ENCODE measurements at regions not wholly inside any gene's neighbourhood (a gene's known extent, or its start where the extent isn't known, plus 50 kb on each side); places are given as distances from the start of the nearest gene placed in this dataset.

DNA sequence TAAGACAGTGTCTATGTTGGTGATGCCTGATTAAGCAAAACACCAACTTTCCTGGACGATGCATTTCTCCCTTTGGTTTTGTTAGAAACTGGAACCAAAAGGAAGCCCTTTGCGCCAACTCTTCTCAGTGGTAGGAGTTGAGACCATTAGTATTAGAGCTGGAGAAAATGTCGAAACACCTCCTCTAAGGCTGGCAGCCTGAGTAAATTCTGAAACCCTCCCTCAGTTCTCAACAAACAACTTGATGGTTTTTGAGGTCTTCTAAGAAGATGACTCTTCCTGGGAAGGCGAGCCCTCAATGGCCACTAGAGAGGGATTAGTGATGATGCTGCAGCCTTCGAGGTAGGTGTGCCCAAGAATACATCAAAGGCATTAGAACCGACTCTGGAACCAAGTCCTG is 78.4 kb upstream of the CCN6 start:
- no peaks in the 10 kb centered on the region for H3K36me3 ChIP-seq (ENCODE audit: control insufficient read depth in 2 of 2, insufficient read depth in 2 of 2, low read length in 2 of 2)
- no peak overlapping the region for H3K27ac ChIP-seq (ENCODE audit: low read length)
- no peaks in the 10 kb centered on the region for H3K9me3 ChIP-seq (ENCODE audit: control insufficient read depth in 2 of 2, low read length in 2 of 2)
- H3K9ac ChIP-seq (ENCODE audit: low read length in 2 of 2) = no peak overlapping the region
- no peaks in the 10 kb centered on the region for H3K4me1 ChIP-seq (ENCODE audit: control insufficient read depth, insufficient read depth, low read length)
- H3K4me3 ChIP-seq (ENCODE audit: low read length in 2 of 2) = no peak overlapping the region
- peaks cover 0 to 3% of the 10 kb centered on the region in 2 donors for H3K27me3 ChIP-seq (ENCODE audit: control insufficient read depth in 1 of 2, insufficient read depth in 2 of 2, low read length in 2 of 2)

DNA sequence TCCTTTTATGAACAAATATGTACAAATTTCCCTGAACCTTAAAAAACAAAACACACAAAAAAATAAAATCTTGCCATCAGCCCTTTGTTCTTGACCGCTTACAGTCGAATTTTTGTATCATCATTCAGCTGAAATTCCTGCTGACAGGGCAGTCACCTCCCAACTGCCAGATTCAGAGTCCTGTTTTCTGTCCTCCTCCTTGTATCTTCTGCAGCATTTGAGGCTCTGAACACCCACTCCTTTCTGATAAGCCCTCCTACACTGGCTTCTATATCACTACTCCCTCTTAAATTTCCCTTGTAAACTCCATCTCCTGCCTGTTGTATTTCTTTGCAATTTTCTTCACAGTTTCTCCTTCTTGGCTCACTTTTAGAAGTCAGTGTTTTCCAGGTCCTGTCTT is 77.8 kb upstream of the CCN6 start:
- H3K9ac ChIP-seq (ENCODE audit: low read length in 2 of 2) = no peak overlapping the region
- H3K36me3 ChIP-seq (ENCODE audit: control insufficient read depth in 2 of 2, insufficient read depth in 2 of 2, low read length in 2 of 2) = no peaks in the 10 kb centered on the region
- no peak overlapping the region for H3K4me3 ChIP-seq (ENCODE audit: low read length in 2 of 2)
- no peak overlapping the region for H3K27ac ChIP-seq (ENCODE audit: low read length)
- H3K9me3 ChIP-seq (ENCODE audit: control insufficient read depth in 2 of 2, low read length in 2 of 2) = no peaks in the 10 kb centered on the region
- peaks cover 0 to 3% of the 10 kb centered on the region in 2 donors for H3K27me3 ChIP-seq (ENCODE audit: control insufficient read depth in 1 of 2, insufficient read depth in 2 of 2, low read length in 2 of 2)
- H3K4me1 ChIP-seq (ENCODE audit: control insufficient read depth, insufficient read depth, low read length) = no peaks in the 10 kb centered on the region

DNA sequence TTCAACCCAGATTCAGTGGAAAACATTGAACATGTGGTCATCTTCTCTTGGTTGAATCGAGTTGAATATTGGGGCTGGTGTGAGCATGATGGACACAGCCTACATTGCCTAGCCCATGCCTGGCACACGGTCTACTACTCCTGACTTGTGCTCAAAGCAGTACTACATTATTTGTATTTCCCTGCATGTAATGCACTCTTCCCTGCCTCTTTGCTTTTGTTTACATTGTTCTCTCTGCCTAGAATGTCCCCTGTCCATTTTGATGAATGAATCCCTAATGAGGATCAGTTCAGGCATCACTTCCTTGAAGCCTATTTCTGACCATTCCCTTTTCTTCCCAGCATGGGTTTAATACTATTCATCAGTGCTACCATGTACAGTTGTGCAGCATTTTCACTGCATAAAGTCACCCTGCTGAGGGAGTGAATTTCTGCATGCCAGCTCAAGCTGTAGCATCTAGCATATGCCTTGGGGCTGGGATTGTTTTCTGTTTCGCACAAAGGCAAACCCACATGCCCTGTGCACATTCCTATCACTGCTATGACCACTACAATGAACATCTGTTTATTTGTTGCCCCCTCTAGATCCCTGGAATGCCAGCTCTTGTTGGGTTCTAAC is 75.3 kb upstream of the CCN6 start:
- H3K4me1 ChIP-seq (ENCODE audit: control insufficient read depth, insufficient read depth, low read length) = no peaks in the 10 kb centered on the region
- H3K27ac ChIP-seq (ENCODE audit: low read length) = no peak overlapping the region
- no peak overlapping the region for H3K9ac ChIP-seq (ENCODE audit: low read length in 2 of 2)
- H3K4me3 ChIP-seq (ENCODE audit: low read length in 2 of 2) = no peak overlapping the region
- no peaks in the 10 kb centered on the region for H3K36me3 ChIP-seq (ENCODE audit: control insufficient read depth in 2 of 2, insufficient read depth in 2 of 2, low read length in 2 of 2)
- no peaks in the 10 kb centered on the region for H3K9me3 ChIP-seq (ENCODE audit: control insufficient read depth in 2 of 2, low read length in 2 of 2)
- H3K27me3 ChIP-seq (ENCODE audit: control insufficient read depth in 1 of 2, insufficient read depth in 2 of 2, low read length in 2 of 2) = peaks cover 0 to 3% of the 10 kb centered on the region in 2 donors

DNA sequence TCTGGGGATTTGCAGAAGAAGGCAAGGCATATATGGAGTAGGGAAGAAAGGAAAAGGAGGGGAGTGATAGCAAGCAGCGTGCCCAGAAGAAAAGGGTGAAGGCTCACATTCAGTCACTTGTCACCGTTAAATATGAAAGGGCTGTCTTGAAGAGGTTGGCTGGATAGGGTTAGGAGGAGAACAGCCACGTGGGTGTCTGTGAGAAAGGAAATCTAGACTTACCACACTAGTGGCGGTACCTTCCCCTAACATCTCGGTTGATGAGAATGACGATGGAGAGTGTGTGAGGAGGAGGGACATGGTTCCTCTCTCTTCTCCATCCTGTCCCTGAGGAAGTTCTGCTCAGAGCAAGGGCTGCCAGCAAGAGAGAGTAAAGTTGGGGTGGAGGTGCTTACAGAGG is 74.3 kb upstream of the CCN6 start:
- no peaks in the 10 kb centered on the region for H3K4me1 ChIP-seq (ENCODE audit: control insufficient read depth, insufficient read depth, low read length)
- no peaks in the 10 kb centered on the region for H3K9me3 ChIP-seq (ENCODE audit: control insufficient read depth in 2 of 2, low read length in 2 of 2)
- H3K27ac ChIP-seq (ENCODE audit: low read length) = no peak overlapping the region
- H3K36me3 ChIP-seq (ENCODE audit: control insufficient read depth in 2 of 2, insufficient read depth in 2 of 2, low read length in 2 of 2) = no peaks in the 10 kb centered on the region
- H3K9ac ChIP-seq (ENCODE audit: low read length in 2 of 2) = no peak overlapping the region
- H3K27me3 ChIP-seq (ENCODE audit: control insufficient read depth in 1 of 2, insufficient read depth in 2 of 2, low read length in 2 of 2) = peaks cover 0 to 3% of the 10 kb centered on the region in 2 donors
- no peak overlapping the region for H3K4me3 ChIP-seq (ENCODE audit: low read length in 2 of 2)

DNA sequence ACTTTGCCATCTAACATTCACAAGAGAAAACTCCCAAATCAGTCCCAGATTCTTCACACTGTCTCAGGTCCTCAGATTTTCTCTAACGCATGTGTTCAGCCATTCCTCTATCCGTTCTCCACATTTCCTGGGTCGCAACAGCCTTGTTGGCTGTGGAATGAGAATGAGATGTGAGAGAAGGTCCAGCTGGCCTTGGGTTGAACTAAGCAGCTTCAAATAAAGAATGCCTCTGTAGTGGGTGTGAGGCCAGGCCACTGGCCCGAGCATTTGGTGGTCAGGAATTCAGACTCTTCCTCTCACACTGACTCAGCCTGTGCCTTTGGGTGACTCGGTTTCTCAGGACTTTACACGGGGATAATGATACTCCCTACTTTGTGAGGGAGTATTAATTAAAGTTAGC is 73.8 kb upstream of the CCN6 start:
- H3K4me3 ChIP-seq (ENCODE audit: low read length in 2 of 2) = no peak overlapping the region

DNA sequence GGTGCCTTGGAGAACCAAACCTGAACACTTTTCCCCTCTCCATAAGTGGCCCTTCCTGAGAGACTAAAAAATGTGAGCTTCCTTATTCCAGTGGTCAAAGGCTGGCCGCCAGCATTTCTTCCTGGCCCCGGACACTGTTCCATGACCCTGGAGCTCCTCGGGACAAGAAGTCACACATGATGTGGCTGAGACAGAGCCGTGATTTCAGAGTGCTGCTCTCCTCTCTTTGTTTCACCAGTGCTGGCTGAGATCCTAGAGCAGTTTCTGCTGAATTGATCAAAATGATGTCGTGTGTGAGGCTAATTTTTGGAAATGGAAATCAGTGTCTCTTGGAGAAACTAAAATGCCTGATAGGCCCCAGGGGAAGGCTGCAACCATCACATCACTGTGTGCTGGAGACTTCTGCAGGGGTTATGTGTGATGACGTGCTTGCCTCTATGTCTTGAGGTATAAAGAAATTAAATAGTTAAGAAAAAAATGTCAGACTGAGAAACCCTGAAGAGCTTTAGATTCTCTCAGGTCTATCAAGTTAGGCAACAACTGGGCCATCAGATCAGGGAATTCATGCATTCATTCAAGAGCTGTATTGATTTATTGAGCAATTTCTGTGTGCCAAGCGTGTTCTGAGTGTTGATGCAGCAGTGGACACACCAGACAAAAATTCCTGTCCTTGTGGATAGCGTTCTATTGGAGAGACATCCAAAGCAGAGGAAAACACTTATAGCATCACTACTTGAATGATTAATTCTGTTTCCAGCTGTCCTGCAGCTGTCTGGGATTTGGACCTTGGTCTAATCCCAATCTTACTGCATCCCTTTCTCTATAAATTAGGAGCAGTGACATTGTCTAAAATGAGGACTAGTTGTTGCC is 72.7 kb upstream of the CCN6 start:
- Histone ChIP-seq H3K27ac (ENCODE audit: low read length) (no peak overlapping the region), H3K36me3 (ENCODE audit: control insufficient read depth in 2 of 2, insufficient read depth in 2 of 2, low read length in 2 of 2) (no peaks in the 10 kb centered on the region), H3K4me3 (ENCODE audit: low read length in 2 of 2) (no peak overlapping the region), H3K4me1 (ENCODE audit: control insufficient read depth, insufficient read depth, low read length) (no peaks in the 10 kb centered on the region), H3K27me3 (ENCODE audit: control insufficient read depth in 1 of 2, insufficient read depth in 2 of 2, low read length in 2 of 2) (peaks cover 0 to 3% of the 10 kb centered on the region in 2 donors), H3K9ac (ENCODE audit: low read length in 2 of 2) (no peak overlapping the region), H3K9me3 (ENCODE audit: control insufficient read depth in 2 of 2, low read length in 2 of 2) (no peaks in the 10 kb centered on the region)

More for the DNA sequence above, 73.8 kb upstream of the CCN6 start:
- no peaks in the 10 kb centered on the region for H3K36me3 ChIP-seq (ENCODE audit: control insufficient read depth in 2 of 2, insufficient read depth in 2 of 2, low read length in 2 of 2)
- no peak overlapping the region for H3K27ac ChIP-seq (ENCODE audit: low read length)
- peaks cover 0 to 3% of the 10 kb centered on the region in 2 donors for H3K27me3 ChIP-seq (ENCODE audit: control insufficient read depth in 1 of 2, insufficient read depth in 2 of 2, low read length in 2 of 2)
- no peak overlapping the region for H3K9ac ChIP-seq (ENCODE audit: low read length in 2 of 2)
- no peaks in the 10 kb centered on the region for H3K4me1 ChIP-seq (ENCODE audit: control insufficient read depth, insufficient read depth, low read length)
- H3K9me3 ChIP-seq (ENCODE audit: control insufficient read depth in 2 of 2, low read length in 2 of 2) = no peaks in the 10 kb centered on the region

DNA sequence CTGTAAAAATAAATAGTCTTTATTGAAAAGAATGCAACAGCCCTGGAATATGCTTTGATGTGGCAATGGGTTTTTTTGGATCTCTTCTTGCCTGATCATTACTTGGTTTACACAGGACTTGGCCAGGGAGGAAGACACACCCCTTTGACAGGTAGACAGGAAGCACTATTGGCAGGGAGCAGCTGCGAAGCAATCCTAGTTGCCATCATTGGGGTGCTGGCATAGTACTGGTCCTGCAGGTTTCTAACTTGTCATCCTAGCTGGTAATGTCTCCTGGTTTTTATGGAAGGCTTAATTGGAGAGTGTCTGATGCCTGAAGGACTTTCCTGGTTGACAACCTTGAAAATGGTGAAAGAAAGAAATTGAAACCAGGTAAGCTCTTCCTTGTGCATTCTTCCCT is 71.2 kb upstream of the CCN6 start:
- Histone ChIP-seq H3K9me3 (ENCODE audit: control insufficient read depth in 2 of 2, low read length in 2 of 2) (no peaks in the 10 kb centered on the region), H3K36me3 (ENCODE audit: control insufficient read depth in 2 of 2, insufficient read depth in 2 of 2, low read length in 2 of 2) (no peaks in the 10 kb centered on the region), H3K27me3 (ENCODE audit: control insufficient read depth in 1 of 2, insufficient read depth in 2 of 2, low read length in 2 of 2) (peaks cover 0 to 3% of the 10 kb centered on the region in 2 donors), H3K9ac (ENCODE audit: low read length in 2 of 2) (no peak overlapping the region), H3K4me1 (ENCODE audit: control insufficient read depth, insufficient read depth, low read length) (no peaks in the 10 kb centered on the region), H3K4me3 (ENCODE audit: low read length in 2 of 2) (no peak overlapping the region), H3K27ac (ENCODE audit: low read length) (no peak overlapping the region)

DNA sequence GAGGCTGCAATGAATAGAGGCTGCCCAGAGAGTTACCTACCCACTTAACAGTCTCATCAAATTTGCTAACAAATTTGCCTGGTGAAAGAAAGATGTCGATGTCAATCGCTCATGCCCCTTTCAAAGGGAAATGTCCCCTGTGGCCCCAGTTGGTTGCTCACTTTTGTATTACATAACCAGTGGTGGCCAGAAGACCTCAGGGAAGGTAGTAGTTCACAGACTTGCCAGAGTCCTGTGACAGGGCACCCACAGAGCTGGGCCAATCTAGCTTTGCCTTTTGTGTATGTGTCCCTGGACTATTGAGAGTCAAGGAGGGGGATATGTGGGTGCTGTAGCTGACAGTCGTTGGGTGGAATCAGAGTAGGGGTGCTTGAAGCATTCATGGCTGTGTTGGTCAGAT is 70.7 kb upstream of the CCN6 start:
- no peaks in the 10 kb centered on the region for H3K4me1 ChIP-seq (ENCODE audit: control insufficient read depth, insufficient read depth, low read length)
- no peak overlapping the region for H3K9ac ChIP-seq (ENCODE audit: low read length in 2 of 2)
- H3K36me3 ChIP-seq (ENCODE audit: control insufficient read depth in 2 of 2, insufficient read depth in 2 of 2, low read length in 2 of 2) = no peaks in the 10 kb centered on the region
- H3K27me3 ChIP-seq (ENCODE audit: control insufficient read depth in 1 of 2, insufficient read depth in 2 of 2, low read length in 2 of 2) = peaks cover 0 to 3% of the 10 kb centered on the region in 2 donors
- no peak overlapping the region for H3K27ac ChIP-seq (ENCODE audit: low read length)
- no peak overlapping the region for H3K4me3 ChIP-seq (ENCODE audit: low read length in 2 of 2)
- H3K9me3 ChIP-seq (ENCODE audit: control insufficient read depth in 2 of 2, low read length in 2 of 2) = no peaks in the 10 kb centered on the region

DNA sequence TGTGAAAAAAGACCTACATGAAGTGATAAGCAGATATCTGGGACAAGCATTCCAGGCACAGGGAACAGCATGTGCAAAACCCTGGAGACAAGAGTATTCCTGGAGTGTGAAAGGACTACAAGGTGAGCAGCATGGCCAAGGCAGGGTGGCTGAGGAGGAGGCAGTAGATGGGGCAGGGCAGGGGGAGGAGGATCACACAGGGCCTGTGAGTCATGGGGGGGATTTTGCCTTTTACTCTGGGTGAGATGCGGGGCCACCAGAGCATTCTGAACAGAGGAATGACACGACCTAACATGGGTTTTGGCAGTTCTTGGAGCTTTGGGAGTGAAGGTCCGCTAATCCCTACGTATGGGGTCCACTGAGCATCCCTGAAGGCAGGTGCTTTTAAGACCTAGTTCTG is 69.8 kb upstream of the CCN6 start:
- no peak overlapping the region for H3K9ac ChIP-seq (ENCODE audit: low read length in 2 of 2)
- H3K36me3 ChIP-seq (ENCODE audit: control insufficient read depth in 2 of 2, insufficient read depth in 2 of 2, low read length in 2 of 2) = no peaks in the 10 kb centered on the region
- H3K4me3 ChIP-seq (ENCODE audit: low read length in 2 of 2) = no peak overlapping the region
- no peaks in the 10 kb centered on the region for H3K27me3 ChIP-seq (ENCODE audit: control insufficient read depth in 1 of 2, insufficient read depth in 2 of 2, low read length in 2 of 2)
- no peaks in the 10 kb centered on the region for H3K9me3 ChIP-seq (ENCODE audit: control insufficient read depth in 2 of 2, low read length in 2 of 2)
- H3K27ac ChIP-seq (ENCODE audit: low read length) = no peak overlapping the region
- no peaks in the 10 kb centered on the region for H3K4me1 ChIP-seq (ENCODE audit: control insufficient read depth, insufficient read depth, low read length)

DNA sequence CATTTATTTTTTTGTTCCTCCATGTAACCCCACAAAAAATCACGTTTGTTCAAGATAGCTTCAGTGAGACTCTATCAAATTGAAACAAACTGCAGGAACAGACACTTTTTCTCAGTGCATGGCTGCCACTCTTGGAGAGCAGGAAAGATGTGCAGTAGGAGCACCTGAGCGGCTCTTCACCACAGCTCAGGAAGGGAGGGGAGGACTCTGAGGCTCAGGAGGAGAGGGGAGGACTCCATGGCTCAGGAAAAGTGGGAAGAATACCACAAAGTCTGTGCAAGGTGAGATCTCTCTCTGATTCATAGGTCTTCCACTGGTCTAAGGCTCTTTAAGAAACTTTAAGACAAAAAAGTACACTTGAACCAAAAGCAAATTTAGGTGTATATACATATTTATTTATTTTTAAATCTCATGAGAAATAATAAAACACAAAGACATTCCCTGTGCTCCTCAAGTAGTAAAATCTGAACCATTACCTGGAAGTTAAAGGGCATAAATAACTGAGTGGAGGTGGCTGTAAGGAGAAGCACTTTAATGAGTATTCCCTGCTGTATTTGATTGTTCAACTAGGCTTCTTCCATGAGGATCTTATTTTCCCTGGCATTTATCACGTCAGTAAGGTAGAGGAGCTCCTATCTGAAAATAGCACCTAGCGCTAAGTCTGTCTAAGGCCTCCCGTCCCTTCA is 69.2 kb upstream of the CCN6 start:
- no peaks in the 10 kb centered on the region for H3K4me1 ChIP-seq (ENCODE audit: control insufficient read depth, insufficient read depth, low read length)
- H3K9me3 ChIP-seq (ENCODE audit: control insufficient read depth in 2 of 2, low read length in 2 of 2) = no peaks in the 10 kb centered on the region
- H3K9ac ChIP-seq (ENCODE audit: low read length in 2 of 2) = no peak overlapping the region
- no peak overlapping the region for H3K27ac ChIP-seq (ENCODE audit: low read length)
- no peak overlapping the region for H3K4me3 ChIP-seq (ENCODE audit: low read length in 2 of 2)
- no peaks in the 10 kb centered on the region for H3K36me3 ChIP-seq (ENCODE audit: control insufficient read depth in 2 of 2, insufficient read depth in 2 of 2, low read length in 2 of 2)
- H3K27me3 ChIP-seq (ENCODE audit: control insufficient read depth in 1 of 2, insufficient read depth in 2 of 2, low read length in 2 of 2) = no peaks in the 10 kb centered on the region
